ENCODE measurements at regions not wholly inside any gene's neighbourhood (a gene's known extent, or its start where the extent isn't known, plus 50 kb on each side); places are given as distances from the start of the nearest gene placed in this dataset.

GRCh38 chr9:18002718-18003438 is 424.0 kb downstream of the SH3GL2 start:
- no peak for DNase-seq (ENCODE audit: low read depth)
- no peak for TF ChIP-seq CTCF (IDR thresholded peaks at IDR 0.05; ENCODE audit: control insufficient read depth, extremely low read depth, insufficient read depth)
- no peak overlapping the region for H3K4me3 ChIP-seq (ENCODE audit: low read depth, low read length)

- no peak overlapping the region for H3K4me3 ChIP-seq (ENCODE audit: low read depth, low read length)
- no peak for DNase-seq (ENCODE audit: low read depth)
- no peak for TF ChIP-seq CTCF (IDR thresholded peaks at IDR 0.05; ENCODE audit: control insufficient read depth, extremely low read depth, insufficient read depth)
Observed at GRCh38 chr9:18006591-18006990, 427.7 kb downstream of the SH3GL2 start.

GRCh38 chr9:18007621-18008020 is 428.8 kb downstream of the SH3GL2 start:
- TF ChIP-seq CTCF (IDR thresholded peaks at IDR 0.05; ENCODE audit: control insufficient read depth, extremely low read depth, insufficient read depth), result no peak
- H3K4me3 ChIP-seq (ENCODE audit: low read depth, low read length), result no peak overlapping the region
- no peak for DNase-seq (ENCODE audit: low read depth)

GRCh38 chr9:18009902-18010301 is 431.0 kb downstream of the SH3GL2 start:
- DNase-seq (ENCODE audit: low read depth), result no peak
- H3K4me3 ChIP-seq (ENCODE audit: low read depth, low read length), result no peak overlapping the region
- TF ChIP-seq CTCF (IDR thresholded peaks at IDR 0.05; ENCODE audit: control insufficient read depth, extremely low read depth, insufficient read depth), result no peak

GRCh38 chr9:18010492-18010891 is 431.6 kb downstream of the SH3GL2 start:
- no peak for TF ChIP-seq CTCF (IDR thresholded peaks at IDR 0.05; ENCODE audit: control insufficient read depth, extremely low read depth, insufficient read depth)
- no peak for DNase-seq (ENCODE audit: low read depth)

GRCh38 chr9:18012170-18012569 is 433.3 kb downstream of the SH3GL2 start:
- no peak overlapping the region for H3K4me3 ChIP-seq (ENCODE audit: low read depth, low read length)
- no peak for DNase-seq (ENCODE audit: low read depth)
- TF ChIP-seq CTCF (IDR thresholded peaks at IDR 0.05; ENCODE audit: control insufficient read depth, extremely low read depth, insufficient read depth), result no peak

More at GRCh38 chr9:18010492-18010891, 431.6 kb downstream of the SH3GL2 start:
- no peak overlapping the region for H3K4me3 ChIP-seq (ENCODE audit: low read depth, low read length)

- no peak for TF ChIP-seq CTCF (IDR thresholded peaks at IDR 0.05; ENCODE audit: control insufficient read depth, extremely low read depth, insufficient read depth)
- no peak overlapping the region for H3K4me3 ChIP-seq (ENCODE audit: low read depth, low read length)
- no peak for DNase-seq (ENCODE audit: low read depth)
Observed at GRCh38 chr9:18014556-18014955, 435.7 kb downstream of the SH3GL2 start.

Measured in LNCaP clone FGC (cell line).